Fibroblast of mammary gland (primary cell): ENCODE measurements at regions not wholly inside any gene's neighbourhood (a gene's known extent, or its start where the extent isn't known, plus 50 kb on each side); places are given as distances from the start of the nearest gene placed in this dataset.

Experiments
- DNase-seq: peaks from one replicate; pipeline ENCODE4 v3.0.0-alpha.2; 2010; ENCODE audit warnings: low read depth
- H3K4me3 ChIP-seq: 2 replicates; pipeline ENCODE4 v1.5.1; 2011; ENCODE audit warnings: low read depth, mild to moderate bottlenecking, low read length, moderate library complexity; ENCODE audit not compliant: control insufficient read depth
- TF ChIP-seq, protein P1 (sequence below): conservative IDR thresholded peaks from 2 replicates; pipeline ENCODE4 v1.5.1; 2011; ENCODE audit warnings: low read depth, low read length, inconsistent platforms; ENCODE audit not compliant: control insufficient read depth, insufficient read depth

DNA sequence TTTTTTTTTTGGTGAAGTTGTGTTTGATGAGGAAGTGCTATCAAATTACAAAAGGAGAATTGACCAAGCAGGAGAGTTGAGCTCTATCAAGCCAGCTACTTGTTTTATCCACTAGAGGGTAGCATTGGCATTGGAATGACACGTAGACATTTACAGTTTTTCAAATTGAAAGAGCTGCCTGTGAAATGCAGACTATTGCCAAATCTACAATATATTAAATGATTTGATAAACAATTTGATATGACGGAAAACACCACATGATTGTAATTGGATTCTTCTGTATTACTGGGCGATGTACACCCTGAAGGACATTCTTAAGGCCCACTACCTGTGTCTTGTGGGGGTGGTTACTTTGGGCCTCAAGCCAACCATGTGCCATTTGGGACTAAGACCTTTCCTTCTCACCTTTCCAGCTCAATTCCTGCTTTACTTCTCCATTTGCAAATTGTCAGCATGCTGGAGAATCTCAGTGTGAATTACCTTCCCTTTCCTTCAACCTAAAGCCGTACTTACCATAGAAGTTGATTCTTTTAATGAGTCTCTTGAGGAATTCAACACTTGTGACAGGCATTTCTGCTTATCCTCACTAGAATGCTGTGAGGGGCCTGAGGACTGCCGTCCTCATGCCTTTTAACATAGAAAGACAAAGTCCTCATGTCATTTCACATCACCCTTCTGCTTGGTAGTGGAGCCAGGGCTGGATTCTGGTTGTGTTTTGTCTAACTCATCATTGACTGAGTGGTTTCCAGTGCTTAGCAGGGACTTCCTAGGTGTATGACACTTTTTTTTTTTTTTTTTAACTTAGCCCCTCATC is 134.8 kb upstream of the THUMPD2 start:
- H3K4me3 ChIP-seq: no peak overlapping the region
- peak; percentile 87 for DNase-seq
- TF ChIP-seq, protein P1, sequence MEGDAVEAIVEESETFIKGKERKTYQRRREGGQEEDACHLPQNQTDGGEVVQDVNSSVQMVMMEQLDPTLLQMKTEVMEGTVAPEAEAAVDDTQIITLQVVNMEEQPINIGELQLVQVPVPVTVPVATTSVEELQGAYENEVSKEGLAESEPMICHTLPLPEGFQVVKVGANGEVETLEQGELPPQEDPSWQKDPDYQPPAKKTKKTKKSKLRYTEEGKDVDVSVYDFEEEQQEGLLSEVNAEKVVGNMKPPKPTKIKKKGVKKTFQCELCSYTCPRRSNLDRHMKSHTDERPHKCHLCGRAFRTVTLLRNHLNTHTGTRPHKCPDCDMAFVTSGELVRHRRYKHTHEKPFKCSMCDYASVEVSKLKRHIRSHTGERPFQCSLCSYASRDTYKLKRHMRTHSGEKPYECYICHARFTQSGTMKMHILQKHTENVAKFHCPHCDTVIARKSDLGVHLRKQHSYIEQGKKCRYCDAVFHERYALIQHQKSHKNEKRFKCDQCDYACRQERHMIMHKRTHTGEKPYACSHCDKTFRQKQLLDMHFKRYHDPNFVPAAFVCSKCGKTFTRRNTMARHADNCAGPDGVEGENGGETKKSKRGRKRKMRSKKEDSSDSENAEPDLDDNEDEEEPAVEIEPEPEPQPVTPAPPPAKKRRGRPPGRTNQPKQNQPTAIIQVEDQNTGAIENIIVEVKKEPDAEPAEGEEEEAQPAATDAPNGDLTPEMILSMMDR: peak; percentile 89

DNA sequence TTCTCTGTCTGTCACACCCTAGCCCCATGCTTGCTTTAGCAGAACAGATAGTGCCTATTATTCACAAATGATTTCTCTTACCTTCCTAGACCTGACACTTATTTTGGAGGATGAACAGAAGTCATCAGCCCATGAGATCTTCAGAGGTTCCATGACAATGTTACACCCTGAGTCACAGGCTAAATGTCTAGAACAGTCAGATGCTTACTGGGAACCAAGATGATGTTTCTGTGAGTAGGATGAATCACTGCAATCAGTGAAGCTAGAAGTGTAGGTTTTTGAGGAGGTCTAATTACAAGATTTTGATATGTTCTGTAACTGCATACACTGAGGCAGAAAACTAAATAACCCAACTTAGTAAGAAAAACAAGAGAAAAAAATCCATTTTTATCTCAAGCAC is 123.0 kb upstream of the THUMPD2 start:
- H3K4me3 ChIP-seq: no peak overlapping the region
- TF ChIP-seq, protein P1: no peak
- peak; percentile 84 for DNase-seq

- TF ChIP-seq, protein P1: no peak
- DNase-seq: no peak
- H3K4me3 ChIP-seq: no peak overlapping the region
These were observed 119.9 kb upstream of the THUMPD2 start for GRCh38 chr2:39898934-39899333.

GRCh38 chr2:39897273-39897672 is 118.2 kb upstream of the THUMPD2 start:
- TF ChIP-seq, protein P1: no peak
- DNase-seq: no peak
- H3K4me3 ChIP-seq: no peak overlapping the region

GRCh38 chr2:39894082-39894481 is 115.0 kb upstream of the THUMPD2 start:
- no peak overlapping the region for H3K4me3 ChIP-seq
- TF ChIP-seq, protein P1: no peak
- DNase-seq: no peak

GRCh38 chr2:39893616-39894015 is 114.6 kb upstream of the THUMPD2 start:
- H3K4me3 ChIP-seq: no peak overlapping the region
- TF ChIP-seq, protein P1: no peak
- no peak for DNase-seq
